NCI-H2171 (cell line): ENCODE measurements at regions not wholly inside any gene's neighbourhood (a gene's known extent, or its start where the extent isn't known, plus 50 kb on each side); places are given as distances from the start of the nearest gene placed in this dataset.

Experiments
- DNase-seq: peaks from one replicate; lab custom pipeline; 2025; lab: John Stamatoyannopoulos, UW

DNA sequence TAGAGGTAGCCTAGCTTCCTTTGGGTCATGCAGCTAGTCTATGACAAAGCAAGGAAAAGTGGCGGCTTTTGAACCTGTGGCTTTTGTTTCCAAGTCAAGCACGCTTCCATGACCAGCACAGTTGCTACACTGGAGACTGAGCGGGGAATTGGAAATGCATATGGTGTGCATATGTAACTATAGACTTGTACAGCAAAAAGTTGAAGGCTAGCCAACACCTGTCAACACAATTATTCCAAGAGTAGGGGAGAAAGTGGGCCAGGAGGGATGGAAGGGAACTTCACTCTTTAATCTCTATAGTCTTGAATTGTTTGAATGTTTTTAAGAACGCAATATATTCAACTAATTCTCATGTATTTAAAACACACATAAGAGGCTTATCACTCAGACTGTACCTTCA is 218.5 kb upstream of the CADM1 start:
- DNase-seq, result peak; percentile 39

DNA sequence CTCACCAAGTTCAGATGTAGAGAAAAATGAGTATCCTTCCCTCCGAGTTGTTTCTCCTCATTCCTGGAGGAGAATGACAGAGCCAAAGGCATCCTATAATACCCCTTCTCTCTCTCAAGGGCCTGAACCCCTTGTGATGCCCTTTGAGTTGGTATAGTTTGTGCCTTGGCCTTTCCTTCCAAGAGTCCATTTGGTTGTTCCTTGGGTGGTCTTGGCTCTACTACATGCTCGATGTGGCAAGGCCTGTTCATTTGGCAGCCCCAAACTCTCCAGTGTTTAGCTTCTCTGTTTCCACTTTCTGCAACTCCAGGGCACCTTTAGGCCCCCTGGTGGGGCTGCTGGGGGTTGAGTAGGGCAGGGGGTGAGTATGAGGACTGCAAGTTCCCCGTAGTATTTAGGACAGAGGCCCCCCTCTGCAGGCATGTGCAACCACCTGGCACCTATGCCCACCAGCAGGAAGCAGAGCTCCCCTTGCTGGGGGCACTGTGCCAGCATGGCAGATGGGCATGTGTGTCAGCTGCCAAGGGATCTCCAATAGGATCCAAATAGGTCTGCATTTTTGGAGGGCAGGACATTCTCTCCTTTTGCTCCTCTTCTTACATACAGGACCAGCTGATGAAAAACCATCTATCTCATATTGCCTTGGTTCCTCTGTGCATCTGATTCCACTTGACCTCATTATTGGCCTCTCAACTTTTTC is 217.2 kb upstream of the CADM1 start:
- peak; percentile 74 for DNase-seq

DNA sequence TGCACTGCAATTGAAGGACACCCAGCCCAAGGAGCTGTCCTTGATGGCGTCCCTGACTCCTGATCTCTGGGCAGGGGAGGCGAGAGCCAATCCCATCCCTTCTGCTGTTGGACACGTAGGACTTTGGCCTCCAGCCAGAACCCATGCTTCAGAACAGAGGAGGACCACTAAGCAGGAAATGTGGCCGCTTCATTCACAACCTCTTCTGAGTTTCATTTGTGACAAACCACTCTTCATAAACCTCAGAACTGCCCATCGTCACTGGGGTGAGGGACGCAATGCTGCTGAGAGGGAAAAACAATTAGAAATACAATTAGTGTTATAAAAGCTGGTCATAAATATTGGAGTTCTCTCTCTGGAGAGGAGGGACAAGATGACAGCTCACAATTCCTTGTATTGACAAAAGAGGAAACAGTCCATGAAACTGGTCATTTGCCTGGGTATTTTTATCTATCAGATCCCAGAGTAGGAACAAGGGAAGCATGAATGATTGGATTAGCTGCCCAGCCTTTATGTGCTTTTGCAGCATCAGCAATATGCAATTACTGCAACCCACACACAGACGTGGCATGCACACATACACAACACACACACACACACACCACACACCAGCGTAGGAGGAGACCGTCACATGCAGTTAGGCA is 216.5 kb upstream of the CADM1 start:
- DNase-seq, result no peak

DNA sequence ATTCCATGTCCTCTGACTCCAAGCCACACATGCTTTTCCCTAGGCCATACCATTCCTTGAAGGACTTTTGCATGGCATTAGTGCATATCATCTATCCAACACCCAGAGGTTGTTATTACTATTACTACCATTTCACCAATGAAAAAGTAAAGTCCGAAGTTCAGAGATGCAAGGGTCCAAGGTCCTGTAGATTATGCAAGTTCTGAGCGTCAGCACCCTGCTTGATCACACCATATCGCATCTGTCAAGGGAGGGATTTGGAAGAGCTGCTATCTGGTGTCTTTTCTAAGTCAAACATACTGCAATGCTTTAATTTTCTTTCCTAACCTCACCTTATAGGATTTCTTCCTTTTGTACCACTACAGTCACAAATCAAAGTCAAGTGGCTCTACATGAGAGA is 214.7 kb upstream of the CADM1 start:
- no peak for DNase-seq

DNA sequence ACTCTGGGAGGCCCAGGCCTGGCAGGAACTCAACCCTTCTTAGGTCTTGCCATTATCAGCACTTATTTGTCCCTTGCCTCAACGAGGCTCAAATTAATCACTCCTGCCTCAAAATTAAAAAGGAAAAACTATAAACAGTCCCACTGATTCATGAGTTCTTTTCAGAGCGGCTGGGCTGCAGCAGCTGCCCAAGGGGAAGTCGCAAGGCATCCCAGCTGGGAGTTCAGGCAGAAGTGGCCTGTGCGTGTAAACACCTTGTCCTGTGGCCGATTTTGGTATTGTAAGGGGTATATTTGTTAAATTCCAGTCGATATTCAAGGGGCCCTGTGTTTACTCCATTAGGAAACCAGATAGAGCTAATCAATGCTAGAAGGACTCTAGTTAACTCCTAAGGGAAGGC is 213.9 kb upstream of the CADM1 start:
- DNase-seq, result no peak

DNA sequence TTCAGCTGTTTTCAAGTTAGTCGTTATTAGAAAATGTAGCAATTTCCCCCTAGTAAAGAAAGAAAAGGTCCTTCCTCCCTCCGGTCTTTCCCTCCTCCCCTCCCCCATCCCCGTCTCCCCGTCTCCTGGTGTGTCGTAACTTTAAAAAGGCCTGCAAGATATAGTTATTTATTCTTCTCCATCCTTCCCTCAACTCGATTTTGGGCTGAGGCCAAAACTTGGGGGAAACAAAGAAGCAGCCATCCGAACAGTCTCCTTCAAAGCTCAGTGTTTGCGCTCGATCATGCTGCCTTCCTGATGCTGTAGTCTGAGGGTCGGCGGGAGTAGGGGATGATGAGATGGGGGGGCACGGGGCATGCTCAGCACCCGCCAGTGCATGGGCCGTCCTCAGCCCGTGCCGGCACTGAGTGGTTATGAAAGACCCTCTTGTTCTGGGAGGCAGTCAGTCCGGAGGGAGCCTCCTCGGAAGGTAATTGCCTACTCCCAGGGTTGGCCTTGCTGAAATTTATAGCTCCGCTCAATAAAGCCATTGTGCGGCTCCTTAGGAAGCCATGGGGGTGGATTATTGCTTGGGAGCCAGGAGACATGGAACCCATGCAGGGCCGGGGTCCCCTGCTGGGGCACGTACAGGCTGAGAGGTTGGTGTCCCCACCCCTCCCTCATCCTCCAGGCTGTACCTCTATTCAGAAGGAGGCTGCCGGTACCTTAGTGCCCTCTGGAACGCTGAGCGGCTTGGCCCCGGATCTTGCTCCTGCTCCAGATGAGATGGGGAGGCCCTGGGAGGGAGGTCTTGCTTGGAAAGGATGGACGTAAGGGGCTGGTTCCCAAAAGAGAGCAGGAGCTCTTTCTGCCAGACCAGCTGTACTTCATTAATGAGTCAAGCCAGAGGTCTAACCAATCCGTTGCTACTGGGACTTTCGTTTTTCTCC is 212.7 kb upstream of the CADM1 start:
- DNase-seq, result no peak

DNA sequence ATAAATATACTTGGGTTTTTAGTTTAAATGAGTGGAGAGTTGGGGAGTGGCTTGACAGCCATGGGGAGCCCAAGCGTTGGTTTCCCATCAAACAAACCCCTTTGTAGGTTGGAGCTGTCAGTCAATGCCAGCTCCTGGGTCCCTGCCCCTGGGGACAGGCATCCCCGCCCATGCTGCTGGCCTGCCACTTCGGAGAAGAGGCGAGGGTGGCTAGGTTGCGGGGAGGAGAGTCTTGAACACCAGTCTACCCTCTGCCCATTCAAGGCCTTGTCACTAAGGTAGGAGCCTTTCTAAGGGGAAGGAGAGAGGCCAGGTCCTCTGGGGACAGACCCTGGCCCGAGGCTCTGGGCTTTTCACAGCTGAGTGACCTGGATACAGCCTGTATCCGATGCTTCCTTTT is 211.9 kb upstream of the CADM1 start:
- no peak for DNase-seq

DNA sequence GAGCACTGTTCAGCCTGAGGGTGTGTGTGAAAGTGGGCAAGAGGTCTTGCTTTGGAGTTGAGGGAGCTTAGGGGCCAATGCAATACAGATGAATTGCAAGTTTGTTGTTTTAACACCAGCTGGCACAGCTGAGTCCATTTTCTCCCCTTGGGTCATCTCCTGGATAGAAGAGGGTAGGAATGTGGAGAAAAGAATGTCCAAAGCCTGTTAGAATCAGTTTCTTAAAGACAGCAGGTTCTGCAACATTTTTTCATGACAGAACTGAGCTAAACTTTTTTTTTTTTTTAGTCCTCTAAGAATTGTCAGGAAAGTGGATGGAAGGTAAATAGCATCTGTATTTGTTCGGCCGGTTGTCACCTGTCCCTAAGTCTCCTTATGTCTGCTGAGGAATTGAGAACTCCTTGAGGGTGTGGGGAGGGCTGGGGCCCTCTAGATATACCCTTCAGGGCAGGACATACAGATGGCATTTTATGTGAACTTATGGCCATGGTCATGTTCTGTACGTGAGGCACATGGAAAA is 211.1 kb upstream of the CADM1 start:
- no peak for DNase-seq

DNA sequence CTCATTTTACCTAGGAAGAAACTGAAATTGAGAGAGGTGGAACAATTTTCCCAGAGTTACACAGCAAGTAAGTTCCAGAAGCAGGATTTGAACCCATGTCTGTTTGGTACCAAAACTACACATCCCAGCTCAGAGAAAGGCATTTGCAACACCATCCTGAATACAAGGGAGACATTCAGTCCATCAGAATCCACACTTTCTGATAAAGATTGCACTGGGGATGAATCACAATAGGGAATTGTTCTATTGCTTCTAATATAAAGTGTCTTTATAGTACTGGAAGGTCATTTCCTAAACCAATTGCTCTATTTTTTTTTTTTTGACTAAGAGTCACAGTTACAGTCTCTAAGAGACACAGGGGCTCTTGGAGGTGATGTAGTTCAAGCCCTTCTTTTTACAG is 208.1 kb upstream of the CADM1 start:
- no peak for DNase-seq

DNA sequence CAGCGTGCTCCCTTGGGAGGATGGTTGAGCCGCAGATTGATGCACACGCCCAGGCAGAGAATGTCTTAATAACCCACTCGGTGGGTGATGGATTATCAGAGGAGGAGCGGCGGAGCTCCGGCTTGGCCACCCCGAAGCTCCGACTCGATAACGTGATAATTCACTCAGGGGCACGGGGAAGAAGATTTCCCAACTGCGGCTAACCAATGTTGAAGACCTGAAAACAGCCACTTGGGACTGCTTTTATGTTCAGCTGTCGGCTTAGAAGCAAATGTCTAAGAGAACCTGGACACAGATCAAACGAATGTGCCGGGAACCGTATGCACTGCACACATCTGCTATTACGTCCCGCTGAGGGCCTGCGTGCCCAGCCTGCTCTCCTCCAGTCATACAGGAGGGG is 206.8 kb upstream of the CADM1 start:
- peak; percentile 36 for DNase-seq

DNA sequence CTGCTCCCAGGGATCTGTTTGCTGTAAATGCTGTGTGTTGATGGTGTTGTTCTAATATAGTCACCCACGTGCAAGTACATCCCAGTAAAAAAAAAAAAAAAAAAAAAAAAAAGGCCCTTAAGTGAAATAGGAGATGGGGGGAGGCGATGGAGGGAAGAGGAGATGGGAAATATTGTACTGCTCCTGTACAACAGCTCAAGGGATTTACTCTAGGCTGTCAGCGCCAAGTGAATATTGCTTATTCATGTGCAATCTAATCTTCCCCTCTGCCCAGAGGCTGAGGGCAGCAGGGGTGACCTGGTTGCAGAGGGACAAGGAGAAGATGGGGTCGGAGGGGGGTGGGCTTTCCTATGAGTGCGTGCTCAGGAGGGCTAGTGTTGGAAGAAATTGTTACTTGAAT is 206.2 kb upstream of the CADM1 start:
- peak; percentile 68 for DNase-seq

DNA sequence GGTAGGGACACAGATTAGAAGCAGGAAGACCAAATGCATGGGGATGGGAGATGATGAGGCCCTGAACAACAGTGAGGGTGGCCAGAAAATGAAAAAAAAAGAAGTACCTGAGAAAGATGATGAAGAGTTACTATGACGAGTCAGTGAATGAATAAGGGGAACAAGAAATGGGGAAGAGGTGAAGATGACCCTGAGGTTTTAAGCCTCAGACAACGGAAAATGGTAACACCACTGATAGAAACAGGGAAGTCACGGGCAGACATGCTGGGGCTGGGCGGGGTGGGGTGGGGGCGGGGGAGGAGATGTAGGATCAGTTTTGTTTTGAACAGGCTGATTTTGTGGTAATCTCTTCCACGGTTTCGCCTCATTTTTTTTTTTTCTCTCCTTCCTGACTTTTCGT is 205.1 kb upstream of the CADM1 start:
- no peak for DNase-seq

DNA sequence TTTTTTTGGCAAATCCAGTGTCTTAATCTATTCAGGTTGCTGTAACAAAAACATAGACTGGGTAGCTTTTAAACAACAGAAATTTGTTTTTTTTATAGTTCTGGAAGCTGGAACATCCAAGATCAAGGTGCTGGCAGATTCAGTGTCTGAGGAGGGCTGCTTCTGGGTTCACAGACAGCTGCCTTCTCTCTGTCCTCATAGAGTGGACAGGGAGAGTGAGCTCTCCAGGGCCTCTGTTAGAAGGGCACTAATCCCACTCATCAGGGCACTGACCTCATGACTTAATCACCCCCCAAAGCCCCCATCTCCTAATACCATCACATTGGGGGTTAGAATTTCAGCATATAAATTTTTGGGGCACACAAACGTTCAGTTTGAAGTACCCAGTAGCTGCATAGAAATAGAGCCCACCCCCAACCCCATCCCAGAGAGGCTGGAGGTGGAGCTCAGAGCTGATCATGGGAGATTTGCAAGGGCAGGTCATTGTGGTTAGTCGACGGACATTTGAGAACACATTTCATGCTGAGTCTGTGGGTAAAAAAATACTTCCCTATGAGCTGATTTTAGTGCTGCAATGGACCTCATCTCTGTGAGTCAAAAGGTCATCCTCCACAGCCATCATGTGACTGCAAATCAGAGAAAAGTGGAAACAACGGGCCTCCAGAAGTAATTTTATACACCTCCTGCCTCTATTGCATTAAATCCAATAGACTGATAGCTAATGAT is 203.1 kb upstream of the CADM1 start:
- no peak for DNase-seq

DNA sequence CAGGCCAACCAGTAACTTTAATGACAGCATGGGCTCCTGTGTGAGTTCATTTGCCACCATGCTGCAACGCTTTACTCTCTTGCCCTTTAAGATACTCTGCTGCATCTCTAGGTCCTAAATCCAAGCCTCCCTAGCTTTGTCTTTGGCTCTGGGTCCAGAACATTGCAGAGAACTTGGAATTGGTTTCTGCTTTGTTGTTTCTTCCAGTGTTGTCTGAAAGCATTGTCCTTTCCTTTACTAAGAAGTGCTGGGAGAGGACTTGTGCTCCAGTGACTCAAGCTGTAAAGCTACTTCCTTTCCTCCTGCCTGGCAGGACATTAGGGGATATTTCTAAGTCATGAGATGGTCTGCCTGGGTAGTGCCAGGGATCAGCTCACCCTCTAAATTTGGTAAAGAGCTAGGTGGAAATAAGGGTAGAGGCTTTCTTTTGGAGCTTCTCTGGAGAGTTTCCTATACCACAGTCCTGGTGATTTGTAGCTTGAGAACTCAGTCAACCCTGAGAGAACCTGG is 202.5 kb upstream of the CADM1 start:
- no peak for DNase-seq

DNA sequence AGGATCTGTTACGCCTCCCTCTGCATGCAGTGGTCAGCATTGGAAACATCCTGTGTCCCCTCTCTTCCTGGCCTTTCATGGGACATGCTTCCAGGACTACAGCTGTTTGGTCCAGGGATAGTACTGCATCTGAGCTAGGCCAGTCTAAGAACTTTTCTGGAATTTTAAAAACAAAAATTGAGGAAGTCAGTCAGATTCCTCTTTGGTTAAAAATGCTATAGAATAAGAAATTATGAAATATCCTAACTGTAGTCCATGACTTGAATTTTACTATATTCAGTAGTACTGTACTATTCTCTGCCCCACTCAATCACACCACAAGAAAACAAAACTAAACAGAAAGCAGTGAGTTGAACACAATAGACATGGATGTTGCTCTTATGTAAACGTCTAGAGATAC is 201.0 kb upstream of the CADM1 start:
- no peak for DNase-seq

DNA sequence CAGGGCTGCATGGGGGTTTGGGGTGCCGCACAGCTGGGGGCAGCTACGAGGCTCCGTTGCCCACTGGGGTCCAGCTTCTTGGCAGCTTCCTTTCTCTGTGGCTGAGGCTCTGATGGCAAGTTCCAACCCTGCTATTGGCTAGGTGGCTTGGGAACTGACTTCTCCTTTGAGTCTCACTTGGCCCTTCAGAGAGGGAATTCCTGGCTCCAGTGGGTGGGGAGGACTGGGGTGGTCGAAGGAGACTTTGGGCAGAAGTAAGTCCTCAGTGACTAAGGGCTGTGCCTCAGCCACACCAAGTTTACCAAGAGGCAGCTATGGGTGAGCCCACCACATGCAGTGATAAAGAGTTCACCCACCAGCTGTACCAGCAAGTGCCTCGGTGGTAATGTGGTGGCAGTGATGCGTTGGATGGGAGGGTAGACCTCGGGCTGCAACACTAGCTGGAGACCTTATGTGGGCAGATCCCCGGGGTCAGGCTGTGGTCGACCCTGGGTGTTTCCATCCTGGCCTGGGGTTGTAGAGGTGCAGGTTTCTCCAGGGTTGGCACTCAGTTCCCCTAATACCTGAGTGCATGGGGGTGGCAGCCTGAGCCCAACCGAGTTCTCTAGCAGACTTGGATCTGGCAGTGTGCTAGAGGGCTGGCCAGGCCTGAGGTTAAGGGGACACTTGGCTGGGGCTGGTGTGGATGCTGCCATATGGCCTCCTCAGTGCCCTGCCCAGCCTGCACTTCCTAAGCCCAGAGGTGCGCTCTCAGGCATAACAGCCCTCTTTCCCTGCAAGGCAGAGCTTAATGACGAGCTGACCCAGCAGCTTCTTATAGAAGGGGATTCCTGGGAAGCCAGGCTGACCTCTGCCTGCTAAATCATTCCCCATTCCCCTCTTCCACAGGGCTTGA is 197.0 kb upstream of the CADM1 start:
- no peak for DNase-seq

DNA sequence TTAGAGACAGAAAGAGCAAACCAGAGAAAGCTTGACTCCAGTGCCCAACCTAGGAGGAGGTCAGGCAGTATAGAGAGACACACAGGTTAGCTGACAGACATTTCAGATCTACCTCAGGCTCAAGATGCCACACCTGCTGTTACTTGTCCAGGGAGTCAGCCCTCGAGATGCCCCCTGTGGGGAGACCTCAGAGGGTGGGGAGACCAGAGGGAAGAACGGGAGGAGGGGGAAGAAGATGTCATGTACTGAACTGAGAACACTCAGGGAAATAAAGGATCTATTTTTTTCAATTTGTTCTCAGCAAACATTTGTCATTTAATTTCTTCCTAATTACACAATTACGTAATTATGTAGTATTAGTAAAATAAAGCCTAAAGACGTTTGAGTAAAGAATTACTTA is 196.3 kb upstream of the CADM1 start:
- DNase-seq, result no peak

DNA sequence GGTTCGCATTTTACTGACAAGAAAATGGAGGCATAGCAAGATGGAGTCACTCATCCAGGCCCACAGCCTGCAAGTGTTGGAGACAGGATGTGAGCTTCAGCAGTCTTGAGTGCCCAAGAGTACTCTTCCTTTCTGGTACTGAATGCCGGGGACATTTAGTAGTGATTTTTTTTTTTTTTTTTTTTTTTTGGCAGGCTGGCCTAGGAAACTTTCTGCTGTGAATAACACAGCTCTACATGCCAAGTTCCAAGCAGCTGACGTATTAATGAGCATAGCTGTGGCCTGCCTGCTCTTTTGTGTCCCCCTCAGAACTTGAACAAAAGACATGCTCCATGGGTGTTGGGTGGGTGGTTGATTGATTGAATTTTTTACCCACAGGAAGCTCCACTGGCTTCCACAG is 195.5 kb upstream of the CADM1 start:
- no peak for DNase-seq

DNA sequence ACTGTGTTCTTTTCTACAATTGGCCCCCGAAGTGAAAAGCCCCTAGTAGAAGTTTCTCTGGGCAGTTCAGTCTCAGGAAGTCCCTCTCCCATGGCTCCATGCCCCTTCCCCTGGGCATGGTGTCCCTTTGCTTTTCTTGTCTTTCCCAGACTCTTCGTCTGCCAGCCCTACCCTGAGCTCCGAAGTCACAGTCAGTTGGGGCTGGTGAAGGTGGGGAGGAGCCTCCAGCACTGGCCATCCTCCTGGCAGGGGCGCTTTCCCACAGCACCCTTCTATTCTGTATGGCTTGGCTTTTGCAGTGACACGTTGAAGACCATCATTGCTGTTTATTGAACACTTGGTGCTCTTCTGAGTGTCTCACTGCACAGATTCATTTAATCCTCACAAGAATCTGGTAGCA is 195.1 kb upstream of the CADM1 start:
- no peak for DNase-seq

DNA sequence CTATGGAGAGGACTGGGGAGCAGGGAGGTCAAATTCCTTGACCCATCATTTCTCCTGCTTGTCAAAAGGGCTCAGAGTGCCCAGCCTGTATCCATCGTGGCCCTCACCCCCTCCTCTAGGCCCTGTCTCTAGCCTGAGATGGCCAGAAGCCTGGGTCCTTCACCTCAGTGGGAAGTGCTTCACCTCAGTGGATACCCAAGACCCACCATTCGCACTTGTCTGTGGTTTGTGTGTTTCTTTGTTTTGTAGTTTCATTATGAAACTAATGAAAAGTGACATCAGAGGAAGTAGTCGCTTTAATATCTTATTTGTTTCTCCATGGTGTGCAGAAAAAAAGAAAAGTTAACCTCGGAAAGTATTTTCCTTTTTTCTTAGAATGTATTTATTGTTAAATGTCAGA is 194.0 kb upstream of the CADM1 start:
- no peak for DNase-seq

DNA sequence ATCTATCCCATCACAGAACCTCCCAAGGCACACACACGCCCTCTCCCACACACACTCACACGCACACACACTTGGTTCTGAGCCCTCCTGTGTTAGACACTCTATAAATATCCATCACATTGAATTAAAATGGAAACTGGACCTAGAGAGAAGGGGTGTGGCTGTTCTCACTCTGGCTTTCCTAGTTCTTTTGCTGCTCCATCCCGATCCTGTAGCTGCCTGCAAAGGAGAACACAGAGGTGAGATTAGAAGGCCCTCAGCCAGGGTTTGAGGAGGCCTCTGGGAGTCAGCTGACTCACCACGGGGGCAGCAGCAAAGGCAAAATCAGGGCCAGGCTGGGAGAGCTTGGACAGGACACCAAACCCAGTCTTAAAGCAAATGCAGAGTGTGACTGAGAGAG is 192.3 kb upstream of the CADM1 start:
- DNase-seq, result no peak
